ENCODE measurements at regions not wholly inside any gene's neighbourhood (a gene's known extent, or its start where the extent isn't known, plus 50 kb on each side); places are given as distances from the start of the nearest gene placed in this dataset.

- no peak for TF ChIP-seq CTCF (IDR thresholded peaks at IDR 0.05; ENCODE audit: poor library complexity)
- TF ChIP-seq EZH2 (IDR thresholded peaks at IDR 0.05; ENCODE audit: borderline replicate concordance), result no peak
Observed at GRCh38 chr1:14259191-14259757, 339.2 kb upstream of the KAZN start.

Measured in hepatocyte (in vitro differentiated cells).